Stimulated activated CD4-positive, alpha-beta T cell treated with anti-CD3 and anti-CD28 coated beads, Interleukin-2, amount 100 ng/mL, for 4 hours (primary cell): ENCODE measurements at regions not wholly inside any gene's neighbourhood (a gene's known extent, or its start where the extent isn't known, plus 50 kb on each side); places are given as distances from the start of the nearest gene placed in this dataset.

ENCODE experiments used
- DNase-seq: peaks from one replicate; pipeline ENCODE4 v3.0.0-alpha.2; 2020; ENCODE audit warnings: low read depth

DNA sequence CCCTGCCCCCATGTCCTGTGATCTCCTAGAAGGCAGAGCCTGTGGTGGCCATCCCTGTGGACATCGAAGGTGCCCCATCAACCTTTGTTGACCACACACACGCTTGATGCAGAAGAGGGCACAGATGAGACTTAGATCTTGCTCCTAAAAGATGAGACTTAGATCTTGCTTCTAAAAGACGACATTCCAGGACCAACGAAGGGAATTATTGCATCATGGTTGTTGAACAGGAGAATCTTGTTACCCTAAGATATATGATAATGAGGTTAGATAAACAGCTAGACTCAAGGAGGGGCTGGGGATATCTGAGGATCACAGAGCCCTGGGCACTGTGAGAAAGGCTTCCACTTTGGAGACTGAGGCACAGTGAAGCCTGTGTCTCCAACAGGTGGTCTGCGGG is 91.1 kb upstream of the WSCD2 start:
- no peak for DNase-seq

DNA sequence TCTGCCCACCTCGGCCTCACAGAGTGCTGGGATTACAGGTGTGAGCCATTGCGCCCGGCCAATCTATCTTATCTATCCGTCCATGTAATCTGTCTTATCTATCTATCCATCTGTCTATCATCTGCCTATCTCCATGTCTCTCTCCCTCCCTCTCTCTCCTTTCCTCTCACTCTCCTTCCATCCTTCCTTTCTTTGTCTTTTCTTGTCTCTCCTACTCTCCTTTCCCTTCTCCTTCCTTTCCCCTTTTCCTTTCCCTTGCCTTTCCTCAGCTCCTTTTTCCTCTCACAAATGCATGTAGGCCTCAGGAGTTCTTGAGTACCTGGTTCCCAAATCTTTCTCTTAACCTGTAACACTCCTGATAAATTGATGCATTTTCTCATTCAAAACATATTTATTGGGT is 89.3 kb upstream of the WSCD2 start:
- no peak for DNase-seq

DNA sequence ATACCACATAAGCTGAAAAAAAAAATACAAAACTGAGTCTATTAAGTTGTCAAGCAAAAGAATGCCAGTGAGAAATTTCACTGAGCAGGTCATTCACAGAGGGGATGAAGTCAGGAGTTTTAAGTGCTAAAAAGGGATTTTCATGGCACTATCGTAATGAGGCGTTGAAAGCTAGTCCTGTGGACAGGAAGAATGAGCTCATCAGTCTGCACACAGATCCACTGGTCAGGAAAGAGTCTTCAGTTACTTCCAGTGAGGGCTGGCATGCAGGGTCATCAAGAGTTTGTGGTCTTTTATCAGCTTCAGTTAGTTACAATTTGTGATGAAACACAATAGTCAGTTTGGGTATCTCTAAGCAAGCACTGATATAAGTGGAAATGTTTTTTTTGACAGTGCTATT is 88.1 kb upstream of the WSCD2 start:
- DNase-seq, result no peak

DNA sequence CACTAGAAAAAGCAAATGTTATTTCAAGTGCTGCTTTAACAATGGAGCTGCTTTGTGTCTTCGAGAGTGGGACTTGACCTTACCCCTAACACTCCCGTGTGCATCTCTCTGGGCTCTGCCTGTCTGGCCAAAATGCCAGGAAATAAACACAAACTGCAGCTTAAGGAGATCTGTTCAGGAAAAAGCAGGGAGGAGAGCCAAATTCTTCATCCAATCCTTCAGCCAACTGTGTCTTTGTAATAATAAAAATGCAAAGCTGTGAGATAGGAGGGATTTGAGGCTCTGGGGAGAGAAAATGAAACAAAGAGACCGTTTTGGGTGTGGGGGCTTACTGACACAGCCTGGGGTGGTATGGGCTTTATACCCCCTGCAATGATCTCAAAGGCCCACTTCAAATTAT is 85.8 kb upstream of the WSCD2 start:
- no peak for DNase-seq

DNA sequence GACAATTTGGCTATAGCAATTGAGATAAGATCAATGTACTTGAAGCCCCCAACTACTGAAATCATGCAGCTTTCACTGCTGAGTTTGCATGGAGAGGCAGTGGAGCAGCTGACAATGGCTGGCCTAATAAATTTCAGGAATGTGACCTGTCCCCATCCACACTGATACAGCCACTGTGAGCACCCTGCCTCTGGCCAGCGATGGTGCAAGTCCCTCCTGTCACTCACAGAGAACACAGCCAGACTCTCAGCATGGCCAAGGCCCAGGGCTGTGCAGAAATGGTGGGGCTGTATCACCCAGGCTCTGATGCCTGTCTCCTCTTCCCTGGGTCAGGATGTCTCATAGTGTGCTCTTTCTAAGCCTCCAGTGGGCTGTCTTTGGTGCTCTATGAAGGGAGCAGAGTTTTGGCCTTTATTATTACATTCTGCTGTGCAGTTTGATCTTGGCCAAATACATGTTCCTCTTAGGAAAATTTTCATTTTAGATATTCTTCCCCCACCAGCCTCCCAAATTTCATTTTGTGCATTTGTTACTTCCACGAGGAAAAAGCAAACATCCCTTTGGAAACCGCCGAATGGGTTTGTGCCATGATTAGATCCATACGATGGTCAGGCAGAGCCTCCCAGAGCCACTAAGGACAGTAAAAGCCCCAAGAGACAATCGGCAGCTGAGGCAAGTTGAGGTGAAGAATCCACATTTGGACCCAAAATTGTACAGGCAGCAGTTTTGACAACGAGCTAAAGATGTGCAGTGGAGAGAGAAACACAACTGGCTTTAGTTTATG is 85.1 kb upstream of the WSCD2 start:
- no peak for DNase-seq

DNA sequence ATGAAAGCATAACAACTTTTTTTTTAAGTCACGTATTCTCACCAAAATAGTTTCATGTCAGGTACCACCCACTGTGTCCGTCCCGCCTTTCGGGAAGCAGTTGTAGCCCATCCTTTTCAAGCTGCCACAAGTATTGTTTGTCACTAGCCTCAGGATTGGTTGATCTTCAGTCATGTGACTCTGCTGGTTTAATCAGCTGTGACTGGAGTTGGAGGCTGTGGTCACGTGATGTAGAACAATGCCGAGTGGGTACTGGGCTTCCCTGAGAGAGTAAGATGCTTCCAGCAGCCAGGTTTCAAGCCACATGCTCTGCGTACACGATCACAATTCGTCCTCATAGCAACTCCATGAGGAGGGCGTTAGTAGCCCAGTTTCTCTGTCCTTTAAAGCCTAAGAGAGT is 83.0 kb upstream of the WSCD2 start:
- no peak for DNase-seq

DNA sequence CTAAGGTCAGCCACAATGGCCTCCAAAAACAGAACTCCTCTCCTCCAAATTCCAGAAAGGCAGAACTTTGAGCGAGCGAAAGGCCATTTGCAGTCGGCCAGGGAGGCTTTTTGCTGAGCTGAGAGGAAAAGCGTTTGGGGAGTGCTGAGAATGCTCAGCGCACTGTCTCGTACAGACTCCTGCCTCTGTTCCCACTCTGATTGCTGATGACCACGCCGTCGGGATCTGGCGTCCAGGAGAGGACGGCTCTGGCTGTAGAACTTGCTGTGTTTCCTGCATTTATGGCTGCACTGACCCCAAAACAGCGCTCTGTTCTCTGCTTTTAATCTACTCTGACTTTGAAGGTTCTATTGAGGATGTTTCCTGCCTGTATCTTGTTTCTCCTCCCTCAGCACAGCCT is 82.4 kb upstream of the WSCD2 start:
- DNase-seq, result no peak

DNA sequence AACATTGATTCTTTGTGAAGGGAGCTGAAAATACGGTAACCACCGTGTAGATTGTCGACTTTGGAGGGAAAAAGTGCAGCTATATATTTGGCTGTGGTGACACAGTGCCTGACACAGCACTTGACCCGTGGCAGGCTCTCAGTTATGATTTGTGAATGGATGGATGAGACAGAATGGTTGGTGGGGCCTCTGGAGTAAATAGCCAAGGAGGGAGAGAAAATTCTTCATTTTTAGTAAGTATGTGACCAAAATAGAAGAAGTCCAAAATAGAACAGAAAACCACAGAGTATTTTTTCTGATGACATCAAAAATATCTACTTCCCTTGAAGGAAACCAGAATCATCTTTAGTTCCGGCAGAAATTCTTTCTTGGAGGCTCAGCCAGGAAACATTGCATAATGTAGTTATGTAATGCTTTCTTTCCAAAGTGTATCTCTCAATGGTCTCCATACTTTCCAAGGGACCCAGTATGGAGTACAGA is 82.0 kb upstream of the WSCD2 start:
- no peak for DNase-seq

DNA sequence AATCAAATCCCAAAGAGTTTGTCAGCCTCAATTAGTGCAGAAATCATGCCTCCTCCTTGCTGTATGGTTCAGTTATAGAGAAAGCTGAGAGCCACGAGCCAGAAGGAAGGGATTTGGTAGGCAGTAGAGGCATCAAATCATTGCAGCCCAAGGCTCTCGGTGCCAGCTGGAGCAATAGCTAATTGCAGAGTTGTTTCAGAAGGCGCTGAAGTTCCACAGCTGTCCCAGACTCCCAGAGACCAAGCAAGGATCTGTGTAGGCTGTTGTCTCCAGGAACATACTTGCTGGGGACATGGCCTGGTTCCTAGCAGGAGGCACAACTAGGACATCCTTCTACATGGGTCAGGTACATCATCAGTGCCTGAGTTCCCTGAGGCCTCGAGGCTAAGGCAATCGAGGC is 80.4 kb upstream of the WSCD2 start:
- DNase-seq, result no peak

DNA sequence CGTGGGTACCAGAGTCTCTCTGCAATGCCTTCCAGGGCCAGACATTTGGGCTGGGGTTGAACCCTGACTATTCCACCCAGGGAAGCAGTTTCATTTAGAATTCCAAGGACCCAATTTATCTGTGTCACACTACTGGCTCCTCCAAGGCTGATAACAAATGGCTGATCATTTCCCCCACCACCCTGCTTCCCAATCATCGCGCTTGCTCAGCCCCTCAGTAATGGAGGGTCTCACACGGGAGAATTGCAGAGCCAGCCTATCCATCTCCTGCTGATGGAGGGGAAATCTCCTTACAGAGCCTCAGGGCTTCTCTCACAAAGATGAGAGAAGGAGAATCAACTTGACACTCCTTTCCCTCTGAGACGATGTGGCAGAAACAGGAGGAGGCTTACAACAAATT is 78.4 kb upstream of the WSCD2 start:
- no peak for DNase-seq

DNA sequence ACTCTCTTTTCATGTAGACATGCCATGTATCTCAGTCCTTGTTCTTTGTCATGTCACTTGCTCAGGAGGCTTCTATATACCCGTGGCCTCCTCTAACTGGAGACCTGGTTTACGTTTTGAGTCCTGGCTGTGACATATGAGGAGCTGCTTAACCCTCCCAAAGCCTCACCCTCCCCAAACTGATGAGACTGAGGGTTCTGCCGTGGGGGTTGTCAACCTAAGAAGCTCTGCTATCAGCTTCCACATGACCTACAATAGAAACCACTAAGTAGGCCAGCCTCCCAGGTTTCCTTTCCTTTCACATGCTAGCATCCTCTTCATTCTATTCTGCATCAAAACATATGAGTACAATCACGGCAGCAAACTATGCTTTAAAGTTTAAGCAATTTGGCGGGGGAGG is 76.8 kb upstream of the WSCD2 start:
- DNase-seq, result no peak

DNA sequence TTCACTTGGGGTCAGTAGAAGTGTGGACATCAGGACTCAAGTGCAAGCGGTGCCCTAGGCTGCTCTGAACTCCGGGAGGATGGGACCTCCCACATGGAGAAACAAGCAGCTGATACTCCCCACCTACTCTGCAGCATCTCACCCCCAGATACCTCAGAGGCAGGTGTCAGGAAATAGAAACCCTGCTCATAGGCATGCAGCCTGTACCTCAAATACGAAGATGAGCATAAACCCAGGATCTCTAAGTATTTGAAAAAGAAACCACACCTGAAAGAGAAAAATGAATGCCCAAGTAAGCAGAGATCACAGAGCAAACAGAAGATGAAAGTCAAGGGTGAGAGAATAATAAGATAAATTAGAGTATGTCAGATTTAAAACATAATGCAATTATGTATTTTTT is 75.6 kb upstream of the WSCD2 start:
- DNase-seq, result no peak

DNA sequence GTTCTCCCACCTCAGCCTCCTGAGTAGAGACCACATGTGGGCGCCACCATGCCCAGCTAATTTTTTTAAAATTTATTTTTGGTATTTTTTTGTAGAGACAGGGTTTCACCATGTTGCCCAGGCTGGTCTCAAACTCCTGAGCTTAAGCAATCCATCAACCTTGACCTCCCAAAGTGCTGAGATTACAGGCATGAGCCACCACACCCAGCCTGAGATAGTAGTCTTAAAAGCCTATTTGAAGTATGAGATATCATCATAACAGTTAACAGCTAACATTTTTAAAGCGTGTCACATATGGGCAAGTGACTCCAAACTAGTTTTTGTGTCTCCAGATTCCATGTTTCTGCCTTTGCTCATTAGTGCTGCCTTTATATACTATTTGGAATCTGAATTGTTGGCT is 74.6 kb upstream of the WSCD2 start:
- no peak for DNase-seq

DNA sequence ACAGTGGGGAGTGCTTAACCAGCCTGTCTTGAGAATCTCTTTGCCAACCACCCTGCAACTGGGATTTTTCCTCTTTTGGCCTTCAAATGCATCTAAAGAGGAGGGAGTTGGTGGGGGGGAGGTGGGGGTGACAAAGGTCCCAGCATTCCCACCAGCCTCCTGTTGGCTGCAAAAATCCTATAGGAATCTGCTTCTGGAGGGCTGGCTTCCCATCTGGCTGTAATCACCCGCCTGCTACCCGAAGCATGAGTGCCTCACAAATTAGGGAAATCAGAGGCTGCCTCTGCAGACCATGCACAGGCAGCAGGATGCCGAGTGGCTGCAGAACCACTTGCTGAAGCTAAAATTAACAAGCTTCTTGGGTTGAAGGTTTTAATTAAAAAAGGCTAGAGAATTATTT is 73.9 kb upstream of the WSCD2 start:
- no peak for DNase-seq

DNA sequence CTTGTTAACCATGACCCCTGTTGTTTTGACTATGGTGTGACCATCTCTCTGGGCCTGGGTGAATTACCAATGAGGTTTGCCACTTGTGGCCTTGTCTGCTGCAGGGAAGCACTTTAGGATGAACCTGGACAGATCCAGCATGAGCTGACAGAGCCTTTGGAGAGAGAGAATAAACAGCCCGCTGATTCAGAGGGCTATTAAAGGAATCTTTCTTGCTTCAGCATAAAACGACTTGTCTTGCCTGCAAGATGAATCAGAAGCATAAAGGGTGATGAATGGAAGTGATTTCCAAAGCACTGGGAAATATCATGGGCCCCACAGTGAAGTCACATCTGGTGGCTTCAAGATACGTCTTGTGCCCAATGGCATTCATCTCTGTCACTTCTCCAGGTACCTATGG is 69.0 kb upstream of the WSCD2 start:
- DNase-seq, result no peak

DNA sequence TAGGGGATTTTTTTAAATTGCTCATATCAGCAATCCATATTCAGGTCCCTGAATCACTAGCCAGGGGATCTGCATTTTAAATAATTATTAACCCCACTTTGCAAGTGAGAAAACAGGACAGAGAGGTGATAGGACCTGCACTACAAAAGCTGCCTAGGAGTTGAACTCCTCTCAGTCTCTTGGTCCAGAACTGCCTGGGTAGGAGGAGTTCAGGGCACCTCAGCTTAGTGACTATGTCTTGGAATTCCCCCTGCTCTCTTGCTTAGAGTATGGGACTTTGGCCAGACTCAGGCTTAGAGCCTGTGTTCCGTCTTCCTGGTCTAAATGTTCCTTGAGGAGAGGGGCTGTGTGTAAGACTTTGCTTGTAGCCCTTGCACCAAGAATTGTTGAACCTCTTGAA is 68.2 kb upstream of the WSCD2 start:
- DNase-seq, result no peak

DNA sequence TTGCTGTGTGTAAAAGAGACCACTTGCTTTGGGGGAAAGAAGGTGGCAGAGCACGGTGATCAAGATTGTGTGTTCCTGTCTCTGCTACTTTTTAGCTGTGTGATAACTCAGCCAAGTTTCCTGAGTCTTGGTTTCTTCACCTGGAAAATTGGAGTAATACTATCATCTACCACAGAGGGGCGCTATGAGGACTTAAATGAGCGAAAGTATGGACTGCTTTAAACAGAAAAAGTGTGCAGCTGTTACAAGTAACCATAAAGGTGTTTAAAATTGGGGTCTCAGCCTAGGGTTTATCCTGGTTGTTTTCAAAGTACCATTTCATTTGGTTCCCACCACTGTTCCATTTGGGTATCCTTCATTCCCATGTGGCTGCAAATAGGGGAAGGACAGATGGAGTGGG is 65.9 kb upstream of the WSCD2 start:
- no peak for DNase-seq

DNA sequence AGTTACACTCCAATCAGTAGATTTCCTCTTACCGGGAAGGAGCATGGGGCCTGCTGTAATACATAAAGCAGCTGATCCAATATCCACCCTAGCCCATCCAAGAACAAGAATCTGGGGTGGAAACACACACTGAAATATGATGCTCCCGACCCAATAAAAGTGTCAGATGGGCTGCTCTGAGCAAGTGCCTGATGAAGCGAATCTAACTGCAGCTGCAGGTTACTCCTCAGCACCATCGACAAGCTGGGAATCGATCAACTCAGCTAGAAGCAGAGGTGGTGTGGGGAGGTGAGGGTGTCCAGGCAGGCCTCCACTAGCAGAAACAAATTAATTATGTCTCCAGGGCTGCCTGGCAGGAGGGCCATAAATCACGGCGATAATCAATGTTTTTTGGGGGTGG is 64.0 kb upstream of the WSCD2 start:
- no peak for DNase-seq

DNA sequence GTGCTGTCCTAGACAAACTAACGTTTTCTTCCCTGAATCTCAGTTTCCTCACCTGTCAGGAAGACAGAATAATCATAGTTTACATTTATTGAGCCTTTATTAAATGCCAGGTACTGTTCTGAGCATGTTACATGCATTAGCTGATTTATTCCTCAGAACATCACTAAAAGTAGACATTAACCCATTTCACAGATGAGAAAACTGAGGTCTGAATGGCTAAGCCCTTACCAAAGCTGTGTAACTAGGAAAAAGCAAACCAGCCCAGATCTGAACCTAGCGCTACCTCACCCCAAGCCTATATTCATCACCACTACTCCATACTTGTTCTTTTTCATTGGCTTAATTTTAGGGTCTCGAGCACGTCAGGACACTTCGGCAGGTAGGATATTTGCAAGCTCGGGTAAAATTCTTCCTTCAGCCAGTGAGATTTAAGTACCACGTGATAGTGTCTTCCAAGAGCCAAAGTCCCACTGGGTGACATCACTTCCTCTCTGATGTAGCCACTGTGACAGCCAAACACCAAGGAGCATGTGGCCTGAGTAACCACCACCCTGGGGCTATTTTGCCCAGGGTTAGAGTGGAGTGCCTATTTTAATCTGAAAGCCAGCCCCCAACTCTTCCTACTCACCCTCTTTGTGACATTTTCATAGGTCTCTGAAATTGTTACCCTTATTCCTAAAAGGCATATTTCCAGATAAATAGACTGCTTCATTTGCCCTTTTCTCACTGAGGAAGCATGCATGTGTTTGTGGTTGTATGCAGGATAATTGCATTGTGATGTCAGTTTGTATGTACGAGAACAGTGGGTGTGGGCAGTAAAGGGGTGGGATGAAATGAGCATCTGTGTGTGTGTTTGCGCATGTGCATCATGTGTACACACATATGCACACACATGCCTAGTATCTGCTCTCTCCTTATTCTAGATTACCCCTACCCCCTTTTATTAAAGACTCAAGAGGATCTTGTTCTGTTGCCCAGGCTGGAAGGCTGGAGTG is 62.2 kb upstream of the WSCD2 start:
- DNase-seq, result no peak

DNA sequence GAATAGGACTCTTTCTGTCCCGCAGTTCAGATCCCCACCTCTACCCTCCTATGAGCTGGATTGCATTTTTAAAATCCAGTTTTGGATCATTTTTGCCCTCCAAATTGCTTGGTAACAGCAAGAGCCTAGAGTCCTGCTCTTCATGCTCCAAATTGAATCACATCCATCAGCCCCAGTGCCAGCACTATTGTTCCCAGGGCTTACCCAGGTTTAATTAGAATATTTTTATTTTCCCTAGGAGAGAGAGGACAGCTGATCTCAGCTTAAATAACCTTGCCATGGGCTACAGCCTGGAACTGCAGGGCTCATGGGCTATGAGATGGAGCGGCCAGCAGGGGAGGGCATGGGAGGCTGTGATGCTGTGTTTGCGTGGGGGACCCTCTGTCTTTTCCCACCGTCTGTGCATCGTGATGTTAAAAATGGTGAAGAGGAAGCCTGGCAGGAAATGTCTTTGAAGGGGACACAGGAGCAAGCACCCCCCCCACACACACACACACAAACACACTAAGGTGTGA is 59.4 kb upstream of the WSCD2 start:
- DNase-seq, result no peak

DNA sequence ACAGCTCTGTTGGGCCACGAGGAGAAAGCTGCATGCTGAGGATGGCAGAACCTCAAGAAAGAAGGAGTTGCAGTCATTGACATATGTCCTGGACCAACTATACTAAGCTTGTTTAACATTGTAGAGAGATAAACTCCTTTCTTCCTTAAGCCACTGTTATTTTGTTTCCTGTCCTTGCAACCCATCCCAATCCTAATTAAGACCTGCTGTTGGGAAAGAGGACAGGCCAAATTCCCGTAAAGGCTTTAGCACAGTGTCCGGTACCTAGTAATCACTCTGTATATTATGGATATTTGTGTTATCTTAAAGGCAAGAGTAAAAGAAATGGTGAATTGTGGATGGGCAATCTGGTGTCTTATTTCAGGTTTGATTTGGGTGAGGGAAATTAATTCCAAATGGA is 53.5 kb upstream of the WSCD2 start:
- no peak for DNase-seq

DNA sequence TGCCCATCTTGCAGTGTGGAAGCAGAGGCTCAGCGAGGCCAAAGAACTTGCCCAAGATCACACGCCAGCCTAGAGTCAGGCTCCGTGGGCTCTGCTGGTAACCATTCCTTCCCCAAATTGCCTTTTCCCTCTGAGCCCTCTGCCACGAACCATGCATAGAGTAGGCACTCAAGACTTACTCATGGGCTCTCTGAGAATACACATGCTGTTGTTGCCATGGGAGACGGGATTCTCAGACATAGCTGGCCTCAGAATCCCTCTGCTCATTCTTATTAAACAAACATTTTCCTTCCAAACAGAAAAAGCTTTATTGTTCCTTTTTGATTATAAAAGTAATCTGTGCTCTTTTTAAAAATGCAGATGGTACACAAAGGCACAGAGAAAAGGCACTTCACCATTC is 52.5 kb upstream of the WSCD2 start:
- DNase-seq, result no peak

DNA sequence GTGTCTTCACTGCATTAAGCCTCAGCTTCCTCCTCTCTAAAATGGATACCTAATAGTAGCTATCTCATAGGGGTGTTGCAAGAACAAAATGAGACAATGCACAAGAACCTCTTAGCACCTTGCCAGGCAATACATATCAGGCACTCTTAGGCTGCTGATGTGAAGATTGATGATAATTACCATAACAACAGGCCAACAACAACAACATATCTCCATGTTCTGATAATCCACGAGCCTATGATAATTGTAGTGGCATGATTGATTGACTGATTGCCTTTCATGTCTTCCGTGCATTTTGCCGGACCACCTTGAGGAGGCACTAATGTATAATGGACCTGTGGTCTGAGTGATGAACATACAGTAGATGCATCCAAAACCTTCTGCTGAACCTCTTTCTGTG is 50.7 kb upstream of the WSCD2 start:
- DNase-seq, result no peak
